ENCODE measurements at regions not wholly inside any gene's neighbourhood (a gene's known extent, or its start where the extent isn't known, plus 50 kb on each side); places are given as distances from the start of the nearest gene placed in this dataset.

DNA sequence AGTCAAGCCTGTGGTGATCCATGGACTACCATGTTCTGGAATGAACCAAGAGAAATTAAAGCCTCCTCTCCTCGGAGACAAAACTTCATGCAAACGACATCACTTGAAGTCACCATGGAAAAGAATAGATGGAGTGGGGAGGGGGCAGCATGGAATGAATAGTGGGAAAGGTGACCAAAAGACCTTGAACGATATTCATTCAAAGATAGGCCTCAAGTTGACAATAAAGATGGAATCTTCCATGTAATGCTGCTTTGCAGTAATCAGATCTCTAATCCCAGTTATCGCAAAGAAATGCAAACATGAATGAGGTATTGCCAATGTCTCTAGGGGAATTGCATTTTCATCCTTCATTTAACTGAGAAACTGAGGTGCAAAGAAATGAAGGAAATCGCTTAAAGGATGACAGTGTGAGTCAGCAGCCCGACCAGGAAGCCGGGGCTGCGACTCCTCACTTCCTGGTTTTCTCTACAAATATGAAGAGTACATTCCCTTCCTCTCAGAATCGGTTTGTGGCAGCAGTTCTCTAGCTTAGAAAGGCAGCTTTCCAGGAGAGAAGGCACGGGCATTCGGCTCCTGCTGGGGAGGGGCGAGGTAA lies 65.6 kb upstream of the RREB1 start (continued):
- TF ChIP-seq, protein P1, sequence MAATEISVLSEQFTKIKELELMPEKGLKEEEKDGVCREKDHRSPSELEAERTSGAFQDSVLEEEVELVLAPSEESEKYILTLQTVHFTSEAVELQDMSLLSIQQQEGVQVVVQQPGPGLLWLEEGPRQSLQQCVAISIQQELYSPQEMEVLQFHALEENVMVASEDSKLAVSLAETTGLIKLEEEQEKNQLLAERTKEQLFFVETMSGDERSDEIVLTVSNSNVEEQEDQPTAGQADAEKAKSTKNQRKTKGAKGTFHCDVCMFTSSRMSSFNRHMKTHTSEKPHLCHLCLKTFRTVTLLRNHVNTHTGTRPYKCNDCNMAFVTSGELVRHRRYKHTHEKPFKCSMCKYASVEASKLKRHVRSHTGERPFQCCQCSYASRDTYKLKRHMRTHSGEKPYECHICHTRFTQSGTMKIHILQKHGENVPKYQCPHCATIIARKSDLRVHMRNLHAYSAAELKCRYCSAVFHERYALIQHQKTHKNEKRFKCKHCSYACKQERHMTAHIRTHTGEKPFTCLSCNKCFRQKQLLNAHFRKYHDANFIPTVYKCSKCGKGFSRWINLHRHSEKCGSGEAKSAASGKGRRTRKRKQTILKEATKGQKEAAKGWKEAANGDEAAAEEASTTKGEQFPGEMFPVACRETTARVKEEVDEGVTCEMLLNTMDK (IDR thresholded peaks at IDR 0.05; ENCODE audit: borderline replicate concordance, insufficient read depth, low read depth, low read length, poor library complexity, severe bottlenecking), result no peak
- no peak for TF ChIP-seq ARHGAP35 (IDR thresholded peaks at IDR 0.05; ENCODE audit: partially characterized antibody)
- peak; percentile 39; the same call in 1 of the 2 replicates for TF ChIP-seq ZNF316 (IDR thresholded peaks at IDR 0.05)
- TF ChIP-seq MTA3 (IDR thresholded peaks at IDR 0.05; ENCODE audit: borderline replicate concordance), result no peak
- TF ChIP-seq PPARD (CRISPR knock-in tag; IDR thresholded peaks at IDR 0.05), result no peak
- TF ChIP-seq, protein P2, sequence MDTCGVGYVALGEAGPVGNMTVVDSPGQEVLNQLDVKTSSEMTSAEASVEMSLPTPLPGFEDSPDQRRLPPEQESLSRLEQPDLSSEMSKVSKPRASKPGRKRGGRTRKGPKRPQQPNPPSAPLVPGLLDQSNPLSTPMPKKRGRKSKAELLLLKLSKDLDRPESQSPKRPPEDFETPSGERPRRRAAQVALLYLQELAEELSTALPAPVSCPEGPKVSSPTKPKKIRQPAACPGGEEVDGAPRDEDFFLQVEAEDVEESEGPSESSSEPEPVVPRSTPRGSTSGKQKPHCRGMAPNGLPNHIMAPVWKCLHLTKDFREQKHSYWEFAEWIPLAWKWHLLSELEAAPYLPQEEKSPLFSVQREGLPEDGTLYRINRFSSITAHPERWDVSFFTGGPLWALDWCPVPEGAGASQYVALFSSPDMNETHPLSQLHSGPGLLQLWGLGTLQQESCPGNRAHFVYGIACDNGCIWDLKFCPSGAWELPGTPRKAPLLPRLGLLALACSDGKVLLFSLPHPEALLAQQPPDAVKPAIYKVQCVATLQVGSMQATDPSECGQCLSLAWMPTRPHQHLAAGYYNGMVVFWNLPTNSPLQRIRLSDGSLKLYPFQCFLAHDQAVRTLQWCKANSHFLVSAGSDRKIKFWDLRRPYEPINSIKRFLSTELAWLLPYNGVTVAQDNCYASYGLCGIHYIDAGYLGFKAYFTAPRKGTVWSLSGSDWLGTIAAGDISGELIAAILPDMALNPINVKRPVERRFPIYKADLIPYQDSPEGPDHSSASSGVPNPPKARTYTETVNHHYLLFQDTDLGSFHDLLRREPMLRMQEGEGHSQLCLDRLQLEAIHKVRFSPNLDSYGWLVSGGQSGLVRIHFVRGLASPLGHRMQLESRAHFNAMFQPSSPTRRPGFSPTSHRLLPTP (IDR thresholded peaks at IDR 0.05; ENCODE audit: borderline replicate concordance, extremely low read depth, insufficient read length), result no peak
- no peak for TF ChIP-seq NEUROD1 (IDR thresholded peaks at IDR 0.05; ENCODE audit: borderline replicate concordance, low read depth, low read length, partially characterized antibody)
- TF ChIP-seq ETV5 (CRISPR knock-in tag; IDR thresholded peaks at IDR 0.05; ENCODE audit: low read depth), result no peak
- TF ChIP-seq ZNF239 (CRISPR knock-in tag; IDR thresholded peaks at IDR 0.05), result peak; percentile 55
- TF ChIP-seq, protein P3, sequence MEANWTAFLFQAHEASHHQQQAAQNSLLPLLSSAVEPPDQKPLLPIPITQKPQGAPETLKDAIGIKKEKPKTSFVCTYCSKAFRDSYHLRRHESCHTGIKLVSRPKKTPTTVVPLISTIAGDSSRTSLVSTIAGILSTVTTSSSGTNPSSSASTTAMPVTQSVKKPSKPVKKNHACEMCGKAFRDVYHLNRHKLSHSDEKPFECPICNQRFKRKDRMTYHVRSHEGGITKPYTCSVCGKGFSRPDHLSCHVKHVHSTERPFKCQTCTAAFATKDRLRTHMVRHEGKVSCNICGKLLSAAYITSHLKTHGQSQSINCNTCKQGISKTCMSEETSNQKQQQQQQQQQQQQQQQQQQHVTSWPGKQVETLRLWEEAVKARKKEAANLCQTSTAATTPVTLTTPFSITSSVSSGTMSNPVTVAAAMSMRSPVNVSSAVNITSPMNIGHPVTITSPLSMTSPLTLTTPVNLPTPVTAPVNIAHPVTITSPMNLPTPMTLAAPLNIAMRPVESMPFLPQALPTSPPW (CRISPR knock-in tag; IDR thresholded peaks at IDR 0.05), result no peak; the same call in 1 of the 2 replicates
- no peak for TF ChIP-seq MEIS2 (IDR thresholded peaks at IDR 0.05; ENCODE audit: partially characterized antibody)
- TF ChIP-seq XRCC5 (IDR thresholded peaks at IDR 0.05; ENCODE audit: low read depth, low read length), result no peak
- TF ChIP-seq, protein P4, sequence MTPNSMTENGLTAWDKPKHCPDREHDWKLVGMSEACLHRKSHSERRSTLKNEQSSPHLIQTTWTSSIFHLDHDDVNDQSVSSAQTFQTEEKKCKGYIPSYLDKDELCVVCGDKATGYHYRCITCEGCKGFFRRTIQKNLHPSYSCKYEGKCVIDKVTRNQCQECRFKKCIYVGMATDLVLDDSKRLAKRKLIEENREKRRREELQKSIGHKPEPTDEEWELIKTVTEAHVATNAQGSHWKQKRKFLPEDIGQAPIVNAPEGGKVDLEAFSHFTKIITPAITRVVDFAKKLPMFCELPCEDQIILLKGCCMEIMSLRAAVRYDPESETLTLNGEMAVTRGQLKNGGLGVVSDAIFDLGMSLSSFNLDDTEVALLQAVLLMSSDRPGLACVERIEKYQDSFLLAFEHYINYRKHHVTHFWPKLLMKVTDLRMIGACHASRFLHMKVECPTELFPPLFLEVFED (CRISPR knock-in tag; conservative IDR thresholded peaks at IDR 0.05), result no peak
- TF ChIP-seq RBM34 (IDR thresholded peaks at IDR 0.05; ENCODE audit: borderline replicate concordance, insufficient read depth, low read length), result no peak
- peak; percentile 81 for TF ChIP-seq NFE2 (IDR thresholded peaks at IDR 0.05; ENCODE audit: low read depth)
- no peak for TF ChIP-seq BRF1 (IDR thresholded peaks at IDR 0.05; ENCODE audit: borderline replicate concordance, extremely low read depth, insufficient read length)

Measured in K562 (cell line).